SK-N-SH treated with all-trans-retinoic acid at 6 μM for 48 hours (cell line): ENCODE measurements at regions not wholly inside any gene's neighbourhood (a gene's known extent, or its start where the extent isn't known, plus 50 kb on each side); places are given as distances from the start of the nearest gene placed in this dataset.

Experiments used
- ATAC-seq: fragments of 200-7000 bp; cut with Tn5 transposase; 3 replicates; pipeline ENCODE4 v1.9.1; 2020; ENCODE audit warnings: mild to moderate bottlenecking, moderate library complexity
- ARNTL ChIP-seq: fragments of 450-650 bp; formaldehyde crosslinking; IDR thresholded peaks from 2 replicates; pipeline ENCODE4 v1.5.0; 2020; ENCODE audit warnings: low read depth, mild to moderate bottlenecking, moderate library complexity, borderline replicate concordance
- BACH2 ChIP-seq: fragments of 250-450 bp; sonication (Bioruptor Pico); IDR thresholded peaks from 2 replicates; pipeline ENCODE4 v1.9.0; 2021; ENCODE audit warnings: mild to moderate bottlenecking, borderline replicate concordance
- CREB5 ChIP-seq: fragments of 250-450 bp; sonication (Bioruptor Pico); IDR thresholded peaks from 2 replicates; pipeline ENCODE4 v1.5.1; 2020; ENCODE audit warnings: low read depth, mild to moderate bottlenecking, moderate library complexity
- CSDC2 ChIP-seq: fragments of 250-450 bp; sonication (Bioruptor Pico); IDR thresholded peaks from 2 replicates; pipeline ENCODE4 v1.5.0; 2020; ENCODE audit warnings: mild to moderate bottlenecking, moderate library complexity
- CSRNP3 ChIP-seq: fragments of 250-450 bp; sonication (Bioruptor Pico); IDR thresholded peaks from 2 replicates; pipeline ENCODE4 v1.5.1; 2021; ENCODE audit warnings: mild to moderate bottlenecking, moderate library complexity
- ESRRG ChIP-seq: fragments of 250-450 bp; sonication (Bioruptor Pico); IDR thresholded peaks from 2 replicates; pipeline ENCODE4 v1.6.1; 2021; ENCODE audit warnings: mild to moderate bottlenecking
- GLIS3 ChIP-seq: fragments of 250-450 bp; sonication (Bioruptor Pico); IDR thresholded peaks from 2 replicates; pipeline ENCODE4 v1.5.0; 2020; ENCODE audit warnings: mild to moderate bottlenecking, moderate library complexity
- ISL1 ChIP-seq: fragments of 250-450 bp; sonication (Bioruptor Pico); IDR thresholded peaks from 2 replicates; pipeline ENCODE4 v2.1.2; 2022; ENCODE audit warnings: mild to moderate bottlenecking, moderate library complexity
- OSR1 ChIP-seq: fragments of 250-450 bp; sonication (Bioruptor Pico); IDR thresholded peaks from 2 replicates; pipeline ENCODE4 v1.8.0; 2022; ENCODE audit warnings: moderate library complexity, mild to moderate bottlenecking, inconsistent platforms
- POU6F1 ChIP-seq: fragments of 250-450 bp; sonication (Bioruptor Pico); IDR thresholded peaks from 2 replicates; pipeline ENCODE4 v1.8.0; 2021; ENCODE audit warnings: low read depth, mild to moderate bottlenecking, moderate library complexity, borderline replicate concordance
- PPARA ChIP-seq: fragments of 250-450 bp; sonication (Bioruptor Pico); IDR thresholded peaks from 2 replicates; pipeline ENCODE4 v1.5.0; 2020; ENCODE audit warnings: mild to moderate bottlenecking, borderline replicate concordance
- RARB ChIP-seq: fragments of 250-450 bp; sonication (Bioruptor Pico); IDR thresholded peaks from 2 replicates; pipeline ENCODE4 v1.8.0; 2021; ENCODE audit warnings: mild to moderate bottlenecking, moderate library complexity
- SNAI2 ChIP-seq: fragments of 250-450 bp; sonication (Bioruptor Pico); IDR thresholded peaks from 2 replicates; pipeline ENCODE4 v1.5.0; 2020; ENCODE audit warnings: mild to moderate bottlenecking, moderate library complexity
- TCF4 ChIP-seq: fragments of 250-450 bp; sonication (Bioruptor Pico); IDR thresholded peaks from 2 replicates; pipeline ENCODE4 v1.8.0; 2021; ENCODE audit warnings: mild to moderate bottlenecking, moderate library complexity, borderline replicate concordance
- TOX ChIP-seq: fragments of 250-450 bp; sonication (Bioruptor Pico); IDR thresholded peaks from 2 replicates; pipeline ENCODE4 v1.8.0; 2021; ENCODE audit warnings: mild to moderate bottlenecking, moderate library complexity, borderline replicate concordance
- TSHZ2 ChIP-seq: fragments of 250-450 bp; sonication (Bioruptor Pico); IDR thresholded peaks from 2 replicates; pipeline ENCODE4 v1.5.0; 2020; ENCODE audit warnings: mild to moderate bottlenecking, moderate library complexity
- ZC3H10 ChIP-seq: fragments of 250-450 bp; sonication (Bioruptor Pico); IDR thresholded peaks from 2 replicates; pipeline ENCODE4 v1.5.1; 2021; ENCODE audit warnings: mild to moderate bottlenecking, moderate library complexity
- ZFP30 ChIP-seq: fragments of 450-650 bp; formaldehyde crosslinking; IDR thresholded peaks from 2 replicates; pipeline ENCODE4 v1.5.0; 2022; ENCODE audit warnings: mild to moderate bottlenecking, moderate library complexity
- ZNF70 ChIP-seq: fragments of 450-650 bp; formaldehyde crosslinking; IDR thresholded peaks from 2 replicates; pipeline ENCODE4 v1.5.0; 2020; ENCODE audit warnings: mild to moderate bottlenecking, moderate library complexity
- ZNF8 ChIP-seq: fragments of 450-650 bp; formaldehyde crosslinking; IDR thresholded peaks from 2 replicates; pipeline ENCODE4 v1.5.0; 2020; ENCODE audit warnings: mild to moderate bottlenecking, moderate library complexity

- no peak for TF ChIP-seq CREB5 (CRISPR knock-in tag)
- no peak for TF ChIP-seq GLIS3 (CRISPR knock-in tag)
- no peak for TF ChIP-seq ZNF8 (CRISPR knock-in tag)
- TF ChIP-seq ZNF70 (CRISPR knock-in tag), result no peak
- no peak for TF ChIP-seq ZC3H10 (CRISPR knock-in tag)
- no peak for TF ChIP-seq ARNTL (CRISPR knock-in tag)
- no peak for TF ChIP-seq SNAI2 (CRISPR knock-in tag)
- no peak for TF ChIP-seq CSDC2 (CRISPR knock-in tag)
- TF ChIP-seq ESRRG (CRISPR knock-in tag), result no peak
- no peak for TF ChIP-seq RARB (CRISPR knock-in tag)
- no peak for TF ChIP-seq BACH2 (CRISPR knock-in tag)
- no peak for TF ChIP-seq POU6F1
- TF ChIP-seq ZFP30 (CRISPR knock-in tag), result no peak
- TF ChIP-seq TOX (CRISPR knock-in tag), result no peak
- no peak for ATAC-seq
These were observed 89.0 kb downstream of the APIP start for GRCh38 chr11:34827228-34827627.

GRCh38 chr11:34826384-34826726 is 89.8 kb downstream of the APIP start:
- ATAC-seq, result no peak
- no peak for TF ChIP-seq ZC3H10 (CRISPR knock-in tag)
- no peak for TF ChIP-seq ZNF70 (CRISPR knock-in tag)
- no peak for TF ChIP-seq ISL1 (CRISPR knock-in tag)
- no peak for TF ChIP-seq PPARA (CRISPR knock-in tag)
- TF ChIP-seq POU6F1, result no peak
- TF ChIP-seq TSHZ2 (CRISPR knock-in tag), result no peak
- TF ChIP-seq ZNF8 (CRISPR knock-in tag), result no peak
- TF ChIP-seq GLIS3 (CRISPR knock-in tag), result no peak
- TF ChIP-seq SNAI2 (CRISPR knock-in tag), result no peak
- no peak for TF ChIP-seq CREB5 (CRISPR knock-in tag)
- no peak for TF ChIP-seq CSRNP3 (CRISPR knock-in tag)
- no peak for TF ChIP-seq TCF4 (CRISPR knock-in tag)
- TF ChIP-seq CSDC2 (CRISPR knock-in tag), result no peak
- no peak for TF ChIP-seq OSR1 (CRISPR knock-in tag)
- no peak for TF ChIP-seq TOX (CRISPR knock-in tag)
- TF ChIP-seq ESRRG (CRISPR knock-in tag), result no peak
